Endothelial cell of umbilical vein (primary cell): ENCODE measurements at regions not wholly inside any gene's neighbourhood (a gene's known extent, or its start where the extent isn't known, plus 50 kb on each side); places are given as distances from the start of the nearest gene placed in this dataset.
"Not testable (repeated sequence)": the region's sequence is repeated elsewhere in the genome, so short reads cannot be mapped to it uniquely, and the experiment has no call there.

Experiments
- BruUV-seq: library from RNA; stranded (reverse); fragments of 400-500 nt; replicated peaks from 2 replicates; lab custom pipeline; 2021; lab: Mats Ljungman, UMichigan
- CTCF ChIA-PET: fragments of 300-600, 350-600 bp; sonication (Branson Sonifier 250); formaldehyde crosslinking; loops from one replicate; lab custom pipeline; 2021; ENCODE audit warnings: antibody characterized with exemption, inconsistent platforms; lab: Charles Lee
- POLR2A ChIA-PET: fragments of 300-600, 350-600 bp; sonication (Branson Sonifier 250); formaldehyde crosslinking; loops from one replicate; lab custom pipeline; 2021; ENCODE audit warnings: antibody characterized with exemption, inconsistent platforms; lab: Charles Lee
- DNase-seq: peaks from one replicate; pipeline ENCODE4 v3.0.0-alpha.2; 2011; ENCODE audit warnings: low read depth, low spot score
- FAIRE-seq: peaks from 2 replicates; lab custom pipeline; 2011; peaks lifted over from hg19 to GRCh38; lab: Jason Lieb, UNC
- H2AFZ ChIP-seq: 2 replicates; pipeline ENCODE4 v1.6.0; 2012; ENCODE audit warnings: low read depth, low read length, control low read depth, inconsistent platforms
- H3K27ac ChIP-seq: 2 replicates; pipeline ENCODE4 v1.5.1; 2011; ENCODE audit warnings: low read depth, mild to moderate bottlenecking, control low read depth, low read length, moderate library complexity; ENCODE audit not compliant: insufficient read depth
- H3K27me3 ChIP-seq, 2 experiments: 2 replicates each; pipeline versions ENCODE4 v1.6.0 to v1.6.1; 2011; ENCODE audit warnings: low read length in 2 of 2, mixed read lengths in 1 of 2; ENCODE audit not compliant: control insufficient read depth in 2 of 2, insufficient read depth in 2 of 2
- H3K36me3 ChIP-seq, 2 experiments: 2 replicates in 1 of 2; 3 replicates in 1 of 2; pipeline ENCODE4 v1.5.1; 2011; ENCODE audit warnings: low read length in 2 of 2, mild to moderate bottlenecking in 1 of 2, moderate library complexity in 1 of 2; ENCODE audit not compliant: control insufficient read depth in 2 of 2, insufficient read depth in 2 of 2; ENCODE audit errors: extremely low read depth in 1 of 2
- H3K4me1 ChIP-seq: 3 replicates; pipeline ENCODE4 v1.5.1; 2011; ENCODE audit warnings: mild to moderate bottlenecking, low read length; ENCODE audit not compliant: control insufficient read depth, insufficient read depth; ENCODE audit errors: extremely low read depth
- H3K4me2 ChIP-seq: 2 replicates; pipeline ENCODE4 v1.6.1; 2011; ENCODE audit warnings: low read length, control low read depth, mixed read lengths; ENCODE audit not compliant: insufficient read depth
- H3K4me3 ChIP-seq, 3 experiments: fragments of 200-600 bp in 1 of 3; sonication (generic), shearing (Covaris generic) in 1 of 3; replicated peaks in 1 of 3; 2 replicates each; pipeline ENCODE4 v1.5.1; 2011 to 2016; ENCODE audit warnings: control low read depth in 3 of 3, low read length in 3 of 3, mild to moderate bottlenecking in 2 of 3, inconsistent platforms in 1 of 3, low read depth in 1 of 3, moderate library complexity in 1 of 3; ENCODE audit not compliant: insufficient read depth in 1 of 3
- H3K79me2 ChIP-seq: 2 replicates; pipeline ENCODE4 v1.6.0; 2012; ENCODE audit warnings: low read length, inconsistent platforms; ENCODE audit not compliant: control insufficient read depth, insufficient read depth
- H3K9ac ChIP-seq: replicated peaks from 2 replicates; pipeline ENCODE3; 2011; ENCODE audit warnings: low read length, control low read depth; ENCODE audit not compliant: insufficient read depth; ENCODE audit errors: extremely low read depth
- H3K9me1 ChIP-seq: replicated peaks from 3 replicates; pipeline ENCODE4 v1.6.0; 2011; ENCODE audit warnings: mild to moderate bottlenecking, low read length; ENCODE audit not compliant: control insufficient read depth, insufficient read depth; ENCODE audit errors: extremely low read depth
- H3K9me3 ChIP-seq: replicated peaks from 2 replicates; pipeline ENCODE4 v1.5.1; 2012; ENCODE audit warnings: low read length, inconsistent platforms; ENCODE audit not compliant: control insufficient read depth, insufficient read depth
- H4K20me1 ChIP-seq: replicated peaks from 2 replicates; pipeline ENCODE3; 2011; ENCODE audit warnings: mild to moderate bottlenecking, low read length; ENCODE audit not compliant: control insufficient read depth, insufficient read depth; ENCODE audit errors: extremely low read depth
- EZH2 ChIP-seq: IDR thresholded peaks from 2 replicates; pipeline ENCODE4 v1.6.1; 2012; ENCODE audit warnings: borderline replicate concordance, low read depth, mild to moderate bottlenecking, moderate library complexity, low read length, inconsistent platforms; ENCODE audit not compliant: severe bottlenecking
- FOS ChIP-seq: IDR thresholded peaks from 2 replicates; pipeline ENCODE4 v1.6.1; 2011; ENCODE audit warnings: mild to moderate bottlenecking, low read length, moderate library complexity, borderline replicate concordance; ENCODE audit not compliant: insufficient read depth
- GATA2 ChIP-seq: IDR thresholded peaks from 2 replicates; pipeline ENCODE4 v1.7.0; 2011; ENCODE audit warnings: low read depth, mild to moderate bottlenecking, moderate library complexity, mixed read lengths, low read length; ENCODE audit not compliant: insufficient read length, insufficient read depth
- POLR2A ChIP-seq: IDR thresholded peaks from 2 replicates; pipeline ENCODE4 v1.6.1; 2012; ENCODE audit warnings: low read depth, mild to moderate bottlenecking, control low read depth, low read length
- POLR2AphosphoS5 ChIP-seq: IDR thresholded peaks from 2 replicates; pipeline ENCODE4 v1.6.1; 2012; ENCODE audit warnings: low read depth, mild to moderate bottlenecking, control low read depth, low read length, moderate library complexity; ENCODE audit not compliant: insufficient read depth
- dilution Hi-C: fragments of 300-500 bp; cut with MboI; formaldehyde crosslinking; loops from one replicate; pipeline ENCODE4 v1.15.0; 2019; ENCODE audit warnings: low sequenced_read_pairs; ENCODE audit not compliant: extremely low pct_ligation_motif_present
- intact Hi-C: fragments of 100-400 bp; cut with micrococcal nuclease; formaldehyde crosslinking; loops from one replicate; pipeline ENCODE4 v1.10.0; 2022
- TF ChIP-seq, protein P1 (sequence below), 2 donors: IDR thresholded peaks; 1 replicate in 1 of 2; 2 replicates in 1 of 2; pipeline ENCODE4 v1.5.1; 2011; ENCODE audit warnings: low read length in 2 of 2, mild to moderate bottlenecking in 2 of 2, moderate library complexity in 2 of 2, control low read depth in 1 of 2, inconsistent platforms in 1 of 2, low read depth in 1 of 2; ENCODE audit not compliant: insufficient read depth in 1 of 2; ENCODE audit errors: extremely low read depth in 1 of 2
- TF ChIP-seq, protein P2 (sequence below): IDR thresholded peaks from 2 replicates; pipeline ENCODE4 v1.6.1; 2011; ENCODE audit not compliant: insufficient read depth, insufficient read length

DNA sequence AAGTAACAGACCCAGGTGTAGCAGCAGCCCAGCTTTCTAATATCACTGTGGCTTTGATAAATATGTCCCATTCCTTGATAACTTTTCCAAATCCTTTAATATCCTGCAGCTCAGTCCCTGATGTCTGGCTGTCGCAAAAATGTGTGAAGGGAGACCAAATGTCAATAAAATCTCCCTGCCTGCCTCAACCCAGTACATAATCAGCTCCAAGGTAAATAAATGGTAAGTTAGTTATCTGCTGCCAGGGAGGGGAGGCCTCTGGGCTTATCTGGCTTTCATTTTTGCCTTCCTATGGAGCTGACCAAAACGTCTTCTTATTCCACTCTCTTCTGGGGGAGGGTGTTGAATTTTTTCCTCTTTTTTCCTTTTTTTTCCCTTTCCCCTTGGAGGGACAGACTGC is 630.6 kb downstream of the MID1IP1 start:
- dilution Hi-C loops (no loop called here), intact Hi-C loops (loop anchor here (10.0 kb wide), 1 partner anchor 277 kb away; no protein-coding TSS in a partner anchor)
- Histone ChIP-seq H3K36me3 (no peaks in the 10 kb centered on the region), H3K9me3 (no peaks in the 10 kb centered on the region), H4K20me1 (no peaks in the 10 kb centered on the region), H3K9me1 (no peaks in the 10 kb centered on the region), H3K4me2 (no peak overlapping the region), H3K4me1 (no peaks in the 10 kb centered on the region), H3K27me3 (no peaks in the 10 kb centered on the region), H3K9ac (no peak overlapping the region), H3K79me2 (no peaks in the 10 kb centered on the region), H3K27ac (no peak overlapping the region), H2AFZ (no peak overlapping the region), H3K4me3 (no peak overlapping the region)
- ChIA-PET POLR2A (no interaction called here), CTCF (no interaction called here)
- DNase-seq, result no peak
- TF ChIP-seq FOS (no peak), POLR2AphosphoS5 (no peak), GATA2 (no peak), POLR2A (no peak), EZH2 (no peak)
- TF ChIP-seq, protein P1, sequence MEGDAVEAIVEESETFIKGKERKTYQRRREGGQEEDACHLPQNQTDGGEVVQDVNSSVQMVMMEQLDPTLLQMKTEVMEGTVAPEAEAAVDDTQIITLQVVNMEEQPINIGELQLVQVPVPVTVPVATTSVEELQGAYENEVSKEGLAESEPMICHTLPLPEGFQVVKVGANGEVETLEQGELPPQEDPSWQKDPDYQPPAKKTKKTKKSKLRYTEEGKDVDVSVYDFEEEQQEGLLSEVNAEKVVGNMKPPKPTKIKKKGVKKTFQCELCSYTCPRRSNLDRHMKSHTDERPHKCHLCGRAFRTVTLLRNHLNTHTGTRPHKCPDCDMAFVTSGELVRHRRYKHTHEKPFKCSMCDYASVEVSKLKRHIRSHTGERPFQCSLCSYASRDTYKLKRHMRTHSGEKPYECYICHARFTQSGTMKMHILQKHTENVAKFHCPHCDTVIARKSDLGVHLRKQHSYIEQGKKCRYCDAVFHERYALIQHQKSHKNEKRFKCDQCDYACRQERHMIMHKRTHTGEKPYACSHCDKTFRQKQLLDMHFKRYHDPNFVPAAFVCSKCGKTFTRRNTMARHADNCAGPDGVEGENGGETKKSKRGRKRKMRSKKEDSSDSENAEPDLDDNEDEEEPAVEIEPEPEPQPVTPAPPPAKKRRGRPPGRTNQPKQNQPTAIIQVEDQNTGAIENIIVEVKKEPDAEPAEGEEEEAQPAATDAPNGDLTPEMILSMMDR (IDR thresholded peaks at IDR 0.05; ENCODE audit: extremely low read depth in 1 of 2, insufficient read depth in 1 of 2, low read depth in 1 of 2, low read length in 2 of 2), result no peak
- TF ChIP-seq, protein P2, sequence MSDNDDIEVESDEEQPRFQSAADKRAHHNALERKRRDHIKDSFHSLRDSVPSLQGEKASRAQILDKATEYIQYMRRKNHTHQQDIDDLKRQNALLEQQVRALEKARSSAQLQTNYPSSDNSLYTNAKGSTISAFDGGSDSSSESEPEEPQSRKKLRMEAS, result no peak
- no TSS peak for BruUV-seq
- no peak for FAIRE-seq

DNA sequence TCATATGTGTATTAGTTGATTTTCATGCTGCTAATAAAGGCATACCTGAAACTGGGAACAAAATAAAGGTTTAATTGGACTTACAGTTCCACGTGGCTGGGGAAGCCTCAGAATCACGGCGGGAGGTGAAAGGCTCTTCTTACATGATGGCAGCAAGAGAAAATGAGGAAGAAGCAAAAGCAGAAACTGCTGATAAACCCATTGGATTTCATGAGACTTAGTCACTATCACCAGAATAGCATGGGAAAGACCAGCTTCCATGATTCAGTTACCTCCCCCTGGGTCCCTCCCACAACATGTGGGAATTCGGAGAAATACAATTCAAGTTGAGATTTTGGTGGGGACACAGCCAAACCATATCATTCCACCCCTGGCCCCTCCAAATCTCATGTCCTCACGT is 633.4 kb downstream of the MID1IP1 start:
- H3K4me2 ChIP-seq, H3K79me2 ChIP-seq, BruUV-seq, CTCF ChIA-PET, DNase-seq, dilution Hi-C loops, H3K9ac ChIP-seq, FAIRE-seq, H3K36me3 ChIP-seq, H3K27ac ChIP-seq, H3K9me1 ChIP-seq, H3K4me3 ChIP-seq, H3K9me3 ChIP-seq, H3K27me3 ChIP-seq, H2AFZ ChIP-seq, H4K20me1 ChIP-seq, POLR2A ChIA-PET, H3K4me1 ChIP-seq: not testable (repeated sequence)
- intact Hi-C loops, result loop anchor here (10.0 kb wide), 1 partner anchor 280 kb away; no protein-coding TSS in a partner anchor

DNA sequence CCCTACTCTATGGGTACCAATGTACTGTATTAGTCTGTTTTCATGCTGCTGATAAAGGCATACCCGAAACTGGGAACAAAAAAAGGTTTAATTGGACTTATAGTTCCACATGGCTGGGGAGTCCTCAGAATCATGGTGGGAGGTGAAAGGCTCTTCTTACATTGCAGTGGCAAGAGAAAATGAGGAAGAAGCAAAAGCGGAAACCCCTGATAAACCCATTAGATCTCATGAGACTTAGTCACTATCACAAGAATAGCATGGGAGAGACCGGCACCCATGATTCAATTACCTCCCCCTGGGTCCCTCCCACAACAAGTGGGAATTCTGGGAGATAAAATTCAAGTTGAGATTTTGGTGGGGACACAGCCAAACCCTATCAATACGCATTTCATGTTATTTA is 635.3 kb downstream of the MID1IP1 start:
- H3K4me2 ChIP-seq, H3K27me3 ChIP-seq, CTCF ChIA-PET, DNase-seq, BruUV-seq, H3K9ac ChIP-seq, H3K9me3 ChIP-seq, dilution Hi-C loops, H3K36me3 ChIP-seq, H3K4me3 ChIP-seq, H2AFZ ChIP-seq, H3K9me1 ChIP-seq, POLR2A ChIA-PET, H4K20me1 ChIP-seq, H3K27ac ChIP-seq, FAIRE-seq, H3K79me2 ChIP-seq, H3K4me1 ChIP-seq: not testable (repeated sequence)
- intact Hi-C loops, result loop anchor here (10.0 kb wide), 1 partner anchor 282 kb away; no protein-coding TSS in a partner anchor
